ENCODE measurements at regions not wholly inside any gene's neighbourhood (a gene's known extent, or its start where the extent isn't known, plus 50 kb on each side); places are given as distances from the start of the nearest gene placed in this dataset.
"Not testable (repeated sequence)": the region's sequence is repeated elsewhere in the genome, so short reads cannot be mapped to it uniquely, and the experiment has no call there.

DNA sequence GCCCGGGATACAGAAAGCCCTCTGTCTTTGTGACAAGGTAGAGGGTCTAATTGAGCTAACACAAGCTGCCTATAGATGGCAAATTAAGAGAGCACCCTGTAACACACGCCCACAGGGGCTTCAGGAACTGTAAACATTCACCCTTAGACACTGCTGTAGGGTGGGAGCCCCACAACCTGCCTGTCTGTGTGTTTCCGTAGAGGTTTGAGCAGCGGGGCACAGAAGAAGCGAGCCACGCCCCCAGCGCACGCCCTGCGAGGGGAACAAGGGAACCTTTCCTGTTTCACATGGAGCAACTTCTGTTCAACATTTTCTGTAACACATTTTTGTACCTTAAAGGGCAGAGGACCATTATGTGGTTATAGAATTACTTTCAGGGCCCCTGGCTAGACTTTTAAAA lies 231.7 kb upstream of the EXOC2 start:
- no peak for DNase-seq

DNA sequence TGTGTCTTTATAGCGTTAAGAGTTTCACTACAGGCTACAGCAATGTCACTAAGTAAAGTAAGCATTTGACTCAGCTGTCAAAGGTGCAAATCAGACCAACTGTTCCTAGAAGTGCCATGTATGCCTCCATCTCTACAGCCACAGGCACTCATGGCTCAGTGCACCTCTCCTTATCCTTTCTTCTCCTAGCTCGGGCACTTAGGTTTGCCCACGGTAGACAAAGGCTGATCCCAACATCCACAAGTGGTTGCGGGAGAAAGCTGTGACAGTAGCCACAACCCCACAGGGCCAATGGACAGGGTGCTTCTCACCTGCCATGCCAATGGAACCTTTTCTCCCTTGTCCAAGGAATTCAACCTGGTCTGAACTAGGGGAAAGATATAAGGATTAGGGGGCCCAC lies 228.5 kb upstream of the EXOC2 start:
- no peak for DNase-seq

GRCh38 chr6:920512-920911 lies 227.6 kb upstream of the EXOC2 start:
- DNase-seq: no peak

DNA sequence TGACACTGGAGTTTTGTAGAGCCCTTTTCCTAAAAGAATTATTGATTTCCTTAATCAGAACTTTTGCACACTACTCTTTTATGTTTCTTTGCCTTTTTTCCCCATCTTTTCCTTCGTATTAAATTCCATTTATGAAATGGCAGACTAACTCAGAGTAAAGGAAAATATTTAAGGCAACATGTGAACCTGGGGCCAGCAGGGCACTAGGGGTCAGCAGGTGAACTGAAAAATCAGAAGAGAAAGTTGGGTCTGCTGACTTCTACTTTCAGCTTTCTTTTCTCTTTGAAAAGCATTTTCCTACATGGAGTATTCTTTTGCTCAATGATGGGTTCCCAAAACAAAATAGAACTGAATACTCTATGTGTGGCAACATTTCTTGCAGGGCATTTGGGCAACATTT lies 226.6 kb upstream of the EXOC2 start:
- DNase-seq: no peak

GRCh38 chr6:917939-918338 lies 225.0 kb upstream of the EXOC2 start:
- DNase-seq: no peak

- DNase-seq: no peak
These were observed 224.4 kb upstream of the EXOC2 start for GRCh38 chr6:917296-917695.

DNA sequence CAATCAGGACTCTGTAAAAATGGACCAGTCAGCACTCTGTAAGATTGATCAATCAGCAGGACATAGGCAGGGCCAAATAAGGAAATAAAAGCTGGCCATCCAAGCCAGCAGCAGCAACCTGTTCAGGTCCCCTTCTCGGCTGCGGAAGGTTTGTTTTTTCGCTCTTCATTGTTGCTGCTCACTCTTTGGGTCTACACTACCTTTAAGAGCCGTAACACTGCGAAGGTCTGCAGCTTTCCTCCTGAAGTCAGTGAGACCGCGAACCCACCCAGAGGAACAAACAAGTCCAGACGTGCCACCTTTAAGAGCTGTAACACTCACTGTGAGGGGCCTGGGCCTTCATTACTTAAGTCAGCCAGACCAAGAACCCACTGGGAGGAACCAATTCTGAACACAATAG lies 223.2 kb upstream of the EXOC2 start:
- DNase-seq: no peak

- no peak for DNase-seq
These were observed 220.2 kb upstream of the EXOC2 start for GRCh38 chr6:912871-913835.

- no peak for DNase-seq
These were observed 215.0 kb upstream of the EXOC2 start for GRCh38 chr6:907928-908327.

DNA sequence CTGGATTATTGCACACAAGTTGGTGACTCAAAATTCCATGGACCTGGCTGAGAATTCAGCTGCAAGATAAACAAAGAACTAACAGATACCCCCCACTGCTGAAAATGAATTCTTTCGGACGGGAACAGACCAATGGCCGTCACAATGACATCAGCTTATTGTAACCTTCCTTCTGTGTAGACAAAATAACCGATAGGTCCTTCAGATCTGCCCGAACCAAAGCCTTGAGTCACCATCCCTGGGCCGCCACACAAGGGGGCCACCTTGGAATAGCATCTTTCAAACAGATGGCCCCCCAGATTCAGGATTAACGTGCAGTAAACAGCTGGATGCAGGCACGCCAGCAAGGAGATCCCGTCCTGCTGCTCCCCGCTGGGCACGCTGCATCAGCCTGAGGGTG lies 214.0 kb upstream of the EXOC2 start:
- no peak for DNase-seq

- no peak for DNase-seq
These were observed 212.6 kb upstream of the EXOC2 start for GRCh38 chr6:905556-905955.

DNA sequence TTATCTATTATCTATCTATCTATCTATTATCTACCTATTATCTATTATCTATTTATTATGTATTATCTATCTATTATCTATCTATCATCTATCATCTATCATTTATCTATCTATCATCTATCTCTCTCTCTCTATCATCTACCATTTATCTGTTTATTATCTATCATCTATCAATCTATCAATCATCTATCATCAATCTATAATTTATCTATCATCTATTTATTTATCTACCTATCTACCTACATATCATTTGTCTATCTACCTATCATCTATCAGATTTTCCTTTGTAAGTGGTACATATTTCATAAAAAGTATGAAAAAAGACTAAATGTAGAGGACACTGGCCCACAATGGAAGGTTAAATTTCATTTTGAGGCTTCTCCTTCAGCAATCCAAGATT lies 212.1 kb upstream of the EXOC2 start:
- no peak for DNase-seq

GRCh38 chr6:903761-904160 lies 210.8 kb upstream of the EXOC2 start:
- DNase-seq: no peak

- DNase-seq: no peak
These were observed 208.9 kb upstream of the EXOC2 start for GRCh38 chr6:901696-902460.

DNA sequence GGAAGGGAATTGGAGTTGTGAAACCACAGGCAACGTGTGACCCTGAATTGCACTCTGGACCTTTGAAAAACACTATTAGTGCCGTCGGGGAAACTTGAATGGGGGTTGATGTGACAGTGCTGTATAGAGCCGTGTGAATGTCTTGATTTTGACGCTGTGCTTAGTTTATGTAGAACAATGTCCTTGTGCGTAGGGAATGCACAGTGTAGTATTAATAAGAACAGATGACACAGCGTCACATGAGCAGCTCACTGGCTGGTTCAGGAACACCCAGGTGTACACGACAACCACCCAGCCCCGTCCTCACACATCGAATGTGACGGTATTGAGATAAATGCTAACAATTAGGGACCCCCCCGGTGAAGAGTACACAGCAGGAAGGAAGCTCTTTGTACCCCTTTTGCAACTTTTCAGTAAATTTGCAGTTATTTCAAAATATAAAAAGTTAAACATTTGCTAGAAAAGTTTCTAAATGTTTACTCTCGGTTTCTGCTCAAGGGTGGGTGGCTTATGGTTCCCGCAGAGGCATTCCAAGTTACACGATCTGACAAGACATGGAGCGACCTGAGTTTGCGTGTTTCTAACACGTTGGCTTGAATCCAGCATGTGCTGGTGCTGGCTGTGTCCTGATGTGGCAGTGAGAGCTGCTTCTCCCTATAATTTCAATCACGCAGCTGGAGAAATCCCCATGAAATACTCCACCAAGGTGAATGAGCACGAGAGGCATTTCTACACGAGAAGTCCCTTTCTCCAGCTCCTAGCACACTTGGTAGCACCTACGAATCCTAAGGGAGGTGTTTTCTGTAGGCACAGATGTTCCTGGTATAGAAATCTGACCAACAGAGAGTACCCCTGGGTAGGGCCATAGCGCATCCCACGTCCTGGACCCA lies 208.0 kb upstream of the EXOC2 start:
- no peak for DNase-seq

- DNase-seq: no peak
These were observed 204.7 kb upstream of the EXOC2 start for GRCh38 chr6:897528-898207.

GRCh38 chr6:894274-894673 lies 201.3 kb upstream of the EXOC2 start:
- no peak for DNase-seq

DNA sequence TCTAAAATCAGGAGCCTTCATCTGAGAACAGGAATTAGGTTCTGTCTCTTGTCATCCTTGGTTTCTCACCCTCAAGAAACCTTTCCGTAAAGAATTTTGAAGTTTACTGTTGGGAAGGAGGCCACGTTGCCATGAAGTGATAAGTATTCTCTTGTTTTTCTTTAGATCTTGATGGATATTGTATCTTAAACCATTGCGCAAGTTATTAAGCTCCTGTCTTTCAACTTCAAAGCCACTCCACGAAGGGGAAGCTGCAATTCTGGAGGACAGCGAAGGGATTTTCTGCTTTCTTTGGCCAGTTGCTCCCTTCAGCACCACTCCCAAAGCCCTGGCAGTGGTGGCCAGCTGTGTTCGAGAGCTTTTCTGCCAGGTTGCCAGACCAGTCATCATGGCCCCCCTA lies 198.1 kb upstream of the EXOC2 start:
- no peak for DNase-seq

GRCh38 chr6:890201-890600 lies 197.3 kb upstream of the EXOC2 start:
- no peak for DNase-seq

DNA sequence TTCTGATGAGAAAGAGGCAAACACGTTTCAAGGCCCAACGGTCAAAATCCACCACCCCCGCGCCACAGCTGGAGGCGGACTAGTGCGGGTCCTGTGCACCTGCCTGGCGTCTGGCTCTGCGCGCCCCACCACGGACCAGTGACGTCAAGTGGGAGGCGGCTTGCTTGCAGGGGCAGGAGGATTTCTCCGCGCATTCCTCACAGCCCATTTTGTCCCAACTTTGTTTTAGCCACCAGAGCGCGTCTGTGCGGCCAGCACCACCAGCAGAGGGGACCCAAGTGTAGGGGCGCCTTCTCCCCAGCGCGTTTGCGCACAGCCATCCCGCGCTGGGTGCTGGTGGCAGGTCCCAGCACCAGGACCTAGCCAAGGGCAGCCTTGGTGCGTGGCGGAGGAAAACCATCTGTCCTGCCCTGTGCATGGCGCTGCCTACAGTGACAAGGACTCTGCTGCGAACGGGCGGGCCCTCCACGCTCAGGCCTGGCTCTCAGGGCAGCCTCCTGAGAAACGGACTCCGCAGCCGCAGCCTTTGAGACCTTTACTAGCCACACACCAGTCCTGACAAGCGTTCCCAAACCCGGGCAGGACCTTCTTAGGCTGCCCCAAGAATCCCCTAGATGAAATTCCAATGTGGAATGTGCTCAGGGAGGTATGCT lies 194.8 kb upstream of the EXOC2 start:
- no peak for DNase-seq

GRCh38 chr6:886116-886515 lies 193.2 kb upstream of the EXOC2 start:
- not testable (repeated sequence) for DNase-seq

DNA sequence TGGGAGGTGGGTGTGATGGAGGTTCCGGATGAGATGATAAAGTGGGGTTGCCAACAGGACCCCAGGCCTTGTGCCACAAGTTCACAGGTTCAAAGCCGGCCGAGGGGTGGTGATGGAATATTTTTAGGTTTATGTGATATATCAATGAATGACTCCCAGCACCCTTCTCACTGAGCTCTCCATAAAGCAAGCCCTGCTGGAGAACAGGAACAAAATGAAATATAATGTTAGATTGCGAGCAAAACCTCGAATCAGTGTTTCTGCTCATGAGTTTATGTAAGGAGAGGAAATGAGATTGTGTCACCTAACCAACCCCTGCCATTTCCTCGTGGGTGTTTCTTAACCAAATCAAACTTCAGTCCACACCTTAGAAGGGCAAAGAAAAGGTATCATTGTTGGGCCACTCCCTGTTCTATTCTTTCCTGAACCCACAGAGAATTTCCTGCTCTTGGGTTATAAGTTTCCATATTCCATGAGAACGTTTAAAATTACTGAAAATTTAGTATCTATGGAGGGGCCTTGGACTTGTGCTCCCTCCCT lies 192.2 kb upstream of the EXOC2 start:
- no peak for DNase-seq

Data from activated CD4-positive, alpha-beta T cell treated with anti-CD3 and anti-CD28 coated beads, Interleukin-2, amount 50 U/mL, for 16 hours (primary cell).